WERI-Rb-1 (cell line): ENCODE measurements at regions not wholly inside any gene's neighbourhood (a gene's known extent, or its start where the extent isn't known, plus 50 kb on each side); places are given as distances from the start of the nearest gene placed in this dataset.

Source experiments
- DNase-seq: peaks from one replicate; pipeline ENCODE4 v3.0.0-alpha.2; 2020
- H3K27ac ChIP-seq: fragments of 250-450 bp; sonication (Bioruptor Pico); 2 replicates; pipeline ENCODE4 v1.5.1; 2020; ENCODE audit warnings: mild to moderate bottlenecking, moderate library complexity
- H3K27me3 ChIP-seq: fragments of 250-450 bp; sonication (Bioruptor Pico); 2 replicates; pipeline ENCODE4 v1.5.1; 2021; ENCODE audit warnings: mild to moderate bottlenecking, low read depth, moderate library complexity; ENCODE audit not compliant: insufficient read depth, severe bottlenecking
- H3K36me3 ChIP-seq: fragments of 250-450 bp; sonication (Bioruptor Pico); 2 replicates; pipeline ENCODE4 v1.5.1; 2020; ENCODE audit warnings: mild to moderate bottlenecking, moderate library complexity
- H3K4me3 ChIP-seq: 2 replicates; pipeline ENCODE4 v1.5.1; 2011; ENCODE audit warnings: low read depth, mild to moderate bottlenecking, control low read depth, low read length
- H3K9me3 ChIP-seq: fragments of 250-450 bp; sonication (Bioruptor Pico); 2 replicates; pipeline ENCODE4 v1.5.1; 2021; ENCODE audit warnings: mild to moderate bottlenecking, moderate library complexity; ENCODE audit not compliant: severe bottlenecking
- TF ChIP-seq, protein P1 (sequence below): IDR thresholded peaks from 2 replicates; pipeline ENCODE4 v1.5.1; 2011; ENCODE audit warnings: low read depth, mild to moderate bottlenecking, control low read depth, inconsistent platforms, low read length

GRCh38 chr14:45976001-45976400 lies 675.6 kb downstream of the RPL10L start:
- H3K4me3 ChIP-seq: no peak overlapping the region
- no peaks in the 10 kb centered on the region for H3K27me3 ChIP-seq
- no peak for DNase-seq
- TF ChIP-seq, protein P1, sequence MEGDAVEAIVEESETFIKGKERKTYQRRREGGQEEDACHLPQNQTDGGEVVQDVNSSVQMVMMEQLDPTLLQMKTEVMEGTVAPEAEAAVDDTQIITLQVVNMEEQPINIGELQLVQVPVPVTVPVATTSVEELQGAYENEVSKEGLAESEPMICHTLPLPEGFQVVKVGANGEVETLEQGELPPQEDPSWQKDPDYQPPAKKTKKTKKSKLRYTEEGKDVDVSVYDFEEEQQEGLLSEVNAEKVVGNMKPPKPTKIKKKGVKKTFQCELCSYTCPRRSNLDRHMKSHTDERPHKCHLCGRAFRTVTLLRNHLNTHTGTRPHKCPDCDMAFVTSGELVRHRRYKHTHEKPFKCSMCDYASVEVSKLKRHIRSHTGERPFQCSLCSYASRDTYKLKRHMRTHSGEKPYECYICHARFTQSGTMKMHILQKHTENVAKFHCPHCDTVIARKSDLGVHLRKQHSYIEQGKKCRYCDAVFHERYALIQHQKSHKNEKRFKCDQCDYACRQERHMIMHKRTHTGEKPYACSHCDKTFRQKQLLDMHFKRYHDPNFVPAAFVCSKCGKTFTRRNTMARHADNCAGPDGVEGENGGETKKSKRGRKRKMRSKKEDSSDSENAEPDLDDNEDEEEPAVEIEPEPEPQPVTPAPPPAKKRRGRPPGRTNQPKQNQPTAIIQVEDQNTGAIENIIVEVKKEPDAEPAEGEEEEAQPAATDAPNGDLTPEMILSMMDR: no peak
- no peaks in the 10 kb centered on the region for H3K9me3 ChIP-seq
- no peaks in the 10 kb centered on the region for H3K36me3 ChIP-seq
- H3K27ac ChIP-seq: no peak overlapping the region

- DNase-seq: no peak
- TF ChIP-seq, protein P1: no peak
- Histone ChIP-seq H3K4me3 (no peak overlapping the region), H3K27ac (no peak overlapping the region), H3K36me3 (no peaks in the 10 kb centered on the region), H3K27me3 (no peaks in the 10 kb centered on the region), H3K9me3 (no peaks in the 10 kb centered on the region)
Observed at GRCh38 chr14:45972416-45972815, 679.2 kb downstream of the RPL10L start.

GRCh38 chr14:45970621-45971020 lies 681.0 kb downstream of the RPL10L start:
- TF ChIP-seq, protein P1: no peak
- no peaks in the 10 kb centered on the region for H3K27me3 ChIP-seq
- no peaks in the 10 kb centered on the region for H3K9me3 ChIP-seq

GRCh38 chr14:45968037-45968436 lies 683.5 kb downstream of the RPL10L start:
- TF ChIP-seq, protein P1: no peak
- no peaks in the 10 kb centered on the region for H3K27me3 ChIP-seq

More at GRCh38 chr14:45970621-45971020, 681.0 kb downstream of the RPL10L start:
- H3K27ac ChIP-seq: no peak overlapping the region
- H3K4me3 ChIP-seq: no peak overlapping the region
- DNase-seq: no peak
- no peaks in the 10 kb centered on the region for H3K36me3 ChIP-seq

DNA sequence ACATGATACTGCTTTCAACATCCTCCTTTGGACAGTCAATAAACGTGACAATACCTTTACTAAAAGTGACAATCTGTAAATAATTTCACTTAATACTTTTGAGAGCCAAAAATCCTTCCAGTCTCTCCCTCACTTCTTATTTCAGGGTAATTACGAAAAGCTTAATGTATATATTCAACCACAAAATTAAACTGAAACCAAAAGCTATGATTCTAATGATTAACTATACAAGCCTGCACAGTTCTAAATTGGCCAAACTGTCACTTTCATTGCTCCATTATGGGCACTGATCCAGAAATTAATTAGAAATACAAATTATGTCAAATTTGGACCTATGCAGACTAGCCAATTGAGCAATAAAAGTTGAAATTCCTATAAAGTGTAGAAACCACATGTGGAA lies 696.5 kb upstream of the MIS18BP1 start:
- Histone ChIP-seq H3K27me3 (no peaks in the 10 kb centered on the region), H3K27ac (no peak overlapping the region)
- DNase-seq: no peak

More at GRCh38 chr14:45968037-45968436, 683.5 kb downstream of the RPL10L start:
- Histone ChIP-seq H3K4me3 (no peak overlapping the region), H3K9me3 (no peaks in the 10 kb centered on the region), H3K27ac (no peak overlapping the region), H3K36me3 (no peaks in the 10 kb centered on the region)
- DNase-seq: no peak

GRCh38 chr14:45947830-45948229 lies 694.8 kb upstream of the MIS18BP1 start:
- TF ChIP-seq, protein P1: no peak
- H3K27me3 ChIP-seq: no peaks in the 10 kb centered on the region
- no peak overlapping the region for H3K27ac ChIP-seq
- no peaks in the 10 kb centered on the region for H3K9me3 ChIP-seq
- H3K36me3 ChIP-seq: no peaks in the 10 kb centered on the region
- DNase-seq: no peak
- H3K4me3 ChIP-seq: no peak overlapping the region

More for the DNA sequence above, 696.5 kb upstream of the MIS18BP1 start:
- Histone ChIP-seq H3K36me3 (no peaks in the 10 kb centered on the region), H3K9me3 (no peaks in the 10 kb centered on the region), H3K4me3 (no peak overlapping the region)
- TF ChIP-seq, protein P1: no peak
